ENCODE measurements at regions not wholly inside any gene's neighbourhood (a gene's known extent, or its start where the extent isn't known, plus 50 kb on each side); places are given as distances from the start of the nearest gene placed in this dataset.

DNA sequence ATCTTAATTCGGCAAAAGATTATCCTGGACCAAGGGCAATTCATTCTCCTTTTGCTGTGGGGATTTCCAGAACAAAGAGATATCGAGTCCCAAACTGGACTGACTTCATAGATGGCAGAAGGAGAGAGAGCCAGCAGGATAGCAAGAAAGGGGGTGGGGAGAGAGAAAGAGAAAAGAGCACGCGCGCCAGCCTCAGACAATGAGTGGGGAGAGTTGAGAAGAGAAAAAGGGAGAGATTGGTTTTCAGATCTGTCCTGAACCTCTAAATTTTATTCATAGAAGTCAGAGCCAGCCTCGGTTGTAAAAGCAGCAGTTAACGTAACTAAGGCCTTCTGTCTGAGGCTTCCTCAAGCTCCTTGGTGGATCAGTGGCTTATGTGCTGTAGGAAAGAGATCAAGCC lies 55.3 kb upstream of the ALDH1B1 start:
- no peak for TF ChIP-seq CTCF (conservative IDR thresholded peaks at IDR 0.05; ENCODE audit: low read depth in 2 of 2)
- no peak for TF ChIP-seq CREB1 (CRISPR knock-in tag; IDR thresholded peaks at IDR 0.05; ENCODE audit: low read depth)

All from GM23338 (cell line).